GM23338 (cell line): ENCODE measurements at regions not wholly inside any gene's neighbourhood (a gene's known extent, or its start where the extent isn't known, plus 50 kb on each side); places are given as distances from the start of the nearest gene placed in this dataset.

Experiments
- ETS1 ChIP-seq: IDR thresholded peaks from 2 replicates; pipeline ENCODE4 v1.6.1; 2016; ENCODE audit warnings: antibody characterized with exemption
- JUNB ChIP-seq: IDR thresholded peaks from one replicate; pipeline ENCODE4 v1.6.1; 2016; ENCODE audit warnings: antibody characterized with exemption; ENCODE audit not compliant: unreplicated experiment
- POLR2AphosphoS5 ChIP-seq: IDR thresholded peaks from 2 replicates; pipeline ENCODE4 v1.6.1; 2016; ENCODE audit warnings: antibody characterized with exemption, low read depth
- REST ChIP-seq: IDR thresholded peaks from one replicate; pipeline ENCODE4 v1.6.1; 2018; ENCODE audit warnings: antibody characterized with exemption; ENCODE audit not compliant: unreplicated experiment
- STAT1 ChIP-seq: IDR thresholded peaks from one replicate; pipeline ENCODE4 v1.6.1; 2016; ENCODE audit warnings: antibody characterized with exemption; ENCODE audit not compliant: unreplicated experiment
- ZNF331 ChIP-seq: fragments of 250-450 bp; sonication (Bioruptor Pico); IDR thresholded peaks from 2 replicates; pipeline ENCODE4 v1.5.0; 2020; ENCODE audit warnings: low read depth, mild to moderate bottlenecking, moderate library complexity
- ZNF462 ChIP-seq: fragments of 250-450 bp; sonication (Bioruptor Pico); IDR thresholded peaks from 2 replicates; pipeline ENCODE4 v1.5.0; 2020; ENCODE audit warnings: mild to moderate bottlenecking, moderate library complexity

- no peak for TF ChIP-seq ZNF462 (CRISPR knock-in tag)
- TF ChIP-seq REST = no peak
- TF ChIP-seq STAT1 = no peak
- no peak for TF ChIP-seq POLR2AphosphoS5
- TF ChIP-seq ETS1 = no peak
- TF ChIP-seq ZNF331 (CRISPR knock-in tag) = no peak
- TF ChIP-seq JUNB = no peak
These were observed 240.7 kb upstream of the POU3F2 start (continued) for GRCh38 chr6:98593676-98594075.
